ENCODE measurements at regions not wholly inside any gene's neighbourhood (a gene's known extent, or its start where the extent isn't known, plus 50 kb on each side); places are given as distances from the start of the nearest gene placed in this dataset.

DNA sequence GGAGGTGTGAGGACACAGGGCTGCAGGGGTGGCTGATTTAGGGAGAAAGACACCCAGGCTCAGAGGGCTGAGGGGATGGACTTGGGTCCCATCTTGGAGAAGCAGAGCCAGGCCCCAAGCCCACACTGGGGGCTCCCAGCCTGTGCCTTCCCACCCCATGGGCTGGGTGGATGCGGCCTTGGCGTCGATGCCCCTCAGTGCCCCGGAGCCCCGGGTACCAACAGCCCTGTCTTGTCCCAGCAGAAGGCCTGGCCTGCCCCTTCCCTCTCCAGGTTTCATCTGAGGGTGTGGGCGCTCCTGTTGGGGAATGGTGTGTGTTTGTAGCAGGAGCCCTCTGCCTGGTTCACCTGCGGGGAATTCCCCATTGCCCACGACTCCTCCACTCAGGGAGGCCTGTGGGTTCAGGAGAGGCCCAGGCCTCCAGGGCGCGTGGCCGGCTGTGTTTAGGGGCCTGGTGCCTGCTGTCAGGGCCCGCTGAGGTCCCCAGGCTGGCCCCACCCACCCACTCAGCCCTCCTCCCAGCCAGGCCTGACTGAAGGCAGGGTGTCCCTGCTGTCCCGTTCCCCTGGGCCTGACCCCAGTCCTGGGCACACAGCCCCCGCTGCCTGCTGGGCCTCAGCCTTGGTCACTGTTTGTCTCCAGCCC lies 51.1 kb upstream of the BEGAIN start:
- Mint-ChIP-seq H3K4me1 (peaks cover 5% of the 10 kb centered on the region), H3K27me3 (ENCODE audit: low read depth) (no peaks in the 10 kb centered on the region), H3K4me3 (no peak overlapping the region), H3K36me3 (ENCODE audit: low read depth) (no peaks in the 10 kb centered on the region), H3K9me3 (no peaks in the 10 kb centered on the region), H3K27ac (ENCODE audit: unreplicated experiment) (no peak overlapping the region)
- no peak for TF ChIP-seq CTCF (conservative IDR thresholded peaks at IDR 0.05)
- no peak for DNase-seq (ENCODE audit: low read depth, low spot score)

DNA sequence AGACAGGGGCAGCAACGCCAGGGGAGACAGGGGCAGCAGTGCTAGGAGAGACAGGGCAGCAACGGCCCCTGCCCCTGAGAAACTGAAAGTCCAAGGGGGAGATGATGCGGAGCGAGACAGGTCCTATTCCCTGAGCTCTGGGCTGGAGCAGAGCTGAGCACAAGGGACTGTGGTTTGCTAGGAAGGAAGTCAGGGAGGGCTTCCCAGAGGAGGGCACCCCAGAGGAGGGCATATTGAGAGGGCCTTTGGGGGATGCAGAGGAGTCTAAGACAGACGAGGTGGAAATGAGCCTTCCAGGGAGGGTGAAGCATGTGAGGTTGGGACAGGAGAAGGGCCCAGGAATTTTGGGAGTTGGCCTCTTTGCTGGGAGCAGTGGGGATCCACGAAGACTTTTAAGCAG lies 52.1 kb upstream of the BEGAIN start:
- Mint-ChIP-seq H3K4me3 (no peak overlapping the region), H3K27me3 (ENCODE audit: low read depth) (no peaks in the 10 kb centered on the region), H3K4me1 (peaks cover 5% of the 10 kb centered on the region), H3K36me3 (ENCODE audit: low read depth) (no peaks in the 10 kb centered on the region), H3K9me3 (no peaks in the 10 kb centered on the region), H3K27ac (ENCODE audit: unreplicated experiment) (no peak overlapping the region)
- TF ChIP-seq CTCF (conservative IDR thresholded peaks at IDR 0.05), result no peak
- DNase-seq (ENCODE audit: low read depth, low spot score), result no peak

GRCh38 chr14:100640471-100641273 lies 53.5 kb upstream of the BEGAIN start:
- H3K27ac Mint-ChIP-seq (ENCODE audit: unreplicated experiment), result peak overlapping the region; percentile 31
- H3K36me3 Mint-ChIP-seq (ENCODE audit: low read depth), result no peaks in the 10 kb centered on the region
- no peak overlapping the region for H3K4me3 Mint-ChIP-seq
- no peak for DNase-seq (ENCODE audit: low read depth, low spot score)
- peaks cover 5% of the 10 kb centered on the region for H3K4me1 Mint-ChIP-seq
- H3K9me3 Mint-ChIP-seq, result no peaks in the 10 kb centered on the region
- H3K27me3 Mint-ChIP-seq (ENCODE audit: low read depth), result no peaks in the 10 kb centered on the region
- no peak for TF ChIP-seq CTCF (conservative IDR thresholded peaks at IDR 0.05)

DNA sequence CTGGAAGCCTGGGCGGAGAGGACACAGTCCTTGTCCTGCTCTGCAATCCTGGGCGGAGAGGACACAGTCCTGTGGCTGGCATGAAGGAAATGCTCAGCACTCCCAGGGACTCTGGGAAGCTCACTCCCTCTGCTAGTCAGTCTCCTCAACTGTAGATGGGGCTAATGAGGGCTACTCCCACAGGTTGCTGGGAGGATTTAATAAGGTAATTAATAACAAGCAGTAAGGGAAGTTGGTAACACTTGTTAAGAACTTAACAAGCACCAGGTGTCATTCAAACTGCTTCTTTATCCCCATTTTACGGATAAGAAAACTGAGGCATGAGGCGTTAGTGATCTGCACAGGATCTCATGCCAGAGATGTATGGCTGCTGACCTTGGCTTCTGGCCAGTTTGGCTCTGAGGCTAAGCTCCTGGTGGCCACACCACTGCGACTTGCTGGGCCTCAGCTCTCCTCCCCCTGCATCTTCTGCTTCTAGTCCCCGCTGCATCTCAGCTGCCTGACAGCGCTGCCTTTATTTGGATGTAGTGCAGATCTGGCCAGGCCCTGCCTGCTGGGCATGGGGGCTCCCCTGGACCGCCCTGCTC lies 54.1 kb upstream of the BEGAIN start:
- peaks cover 2% of the 10 kb centered on the region for H3K27me3 Mint-ChIP-seq (ENCODE audit: low read depth)
- DNase-seq (ENCODE audit: low read depth, low spot score), result no peak
- H3K4me1 Mint-ChIP-seq, result no peaks in the 10 kb centered on the region
- H3K27ac Mint-ChIP-seq (ENCODE audit: unreplicated experiment), result no peak overlapping the region
- no peak overlapping the region for H3K4me3 Mint-ChIP-seq
- no peak for TF ChIP-seq CTCF (conservative IDR thresholded peaks at IDR 0.05)
- H3K36me3 Mint-ChIP-seq (ENCODE audit: low read depth), result no peaks in the 10 kb centered on the region
- H3K9me3 Mint-ChIP-seq, result no peaks in the 10 kb centered on the region

DNA sequence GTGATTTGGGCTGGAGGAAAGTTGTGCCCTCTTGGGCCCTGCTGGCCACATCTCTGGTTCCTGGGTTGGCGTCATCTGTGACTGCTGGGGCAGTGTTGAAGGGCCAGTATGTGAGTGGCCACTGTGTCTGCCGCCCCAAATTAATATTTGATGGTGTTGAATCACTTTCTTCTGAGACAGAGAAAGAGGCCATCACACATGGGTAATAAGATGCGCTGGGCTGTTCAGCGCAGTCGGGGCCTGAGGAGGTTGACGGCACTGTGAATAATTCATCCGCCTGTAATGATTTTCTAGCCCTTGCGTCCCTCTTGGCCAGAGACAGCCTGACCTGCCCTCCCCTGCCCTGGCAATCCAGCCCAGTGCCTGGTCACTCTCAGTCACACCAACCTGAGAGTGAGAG lies 56.2 kb upstream of the BEGAIN start:
- Mint-ChIP-seq H3K27me3 (ENCODE audit: low read depth) (peaks cover 2% of the 10 kb centered on the region), H3K27ac (ENCODE audit: unreplicated experiment) (no peak overlapping the region), H3K4me1 (no peaks in the 10 kb centered on the region), H3K9me3 (no peaks in the 10 kb centered on the region), H3K4me3 (no peak overlapping the region), H3K36me3 (ENCODE audit: low read depth) (no peaks in the 10 kb centered on the region)
- TF ChIP-seq CTCF (conservative IDR thresholded peaks at IDR 0.05), result no peak
- DNase-seq (ENCODE audit: low read depth, low spot score), result no peak

Data from neural crest cell (in vitro differentiated cells).